ENCODE measurements at regions not wholly inside any gene's neighbourhood (a gene's known extent, or its start where the extent isn't known, plus 50 kb on each side); places are given as distances from the start of the nearest gene placed in this dataset. TPM values are rescaled to one million over a fixed set of nuclear protein-coding genes. Genes with fewer than 3 reads are reported as not detected.

Small RNA genes lying in the stretch of these regions (small RNA-seq; reads per million reads assigned to genes)
- gene RN7SL28P, result not detected

All from skeletal muscle satellite cell (primary cell).